Calu3 (cell line): ENCODE measurements at regions not wholly inside any gene's neighbourhood (a gene's known extent, or its start where the extent isn't known, plus 50 kb on each side); places are given as distances from the start of the nearest gene placed in this dataset.

Experiments
- BruUV-seq: library from RNA; stranded (reverse); fragments of 400-500 nt; replicated peaks from 2 replicates; lab custom pipeline; 2021; lab: Mats Ljungman, UMichigan
- CTCF ChIA-PET: fragments of 300-600 bp; sonication (Branson Sonifier 250); formaldehyde crosslinking; loops from one replicate; lab custom pipeline; 2022; ENCODE audit warnings: antibody characterized with exemption; lab: Charles Lee
- DNase-seq: peaks from one replicate; pipeline ENCODE4 v3.0.0; 2022
- H3K27ac Mint-ChIP-seq: one replicate; pipeline ENCODE4 v1.8.0; 2022; ENCODE audit warnings: mixed read lengths; ENCODE audit not compliant: unreplicated experiment
- H3K27me3 Mint-ChIP-seq: one replicate; pipeline ENCODE4 v1.8.0; 2022; ENCODE audit warnings: mixed read lengths; ENCODE audit not compliant: unreplicated experiment
- H3K36me3 Mint-ChIP-seq: one replicate; pipeline ENCODE4 v1.8.0; 2022; ENCODE audit warnings: mild to moderate bottlenecking, moderate library complexity, mixed read lengths; ENCODE audit not compliant: insufficient read depth, unreplicated experiment
- H3K4me1 Mint-ChIP-seq: one replicate; pipeline ENCODE4 v1.8.0; 2022; ENCODE audit warnings: mild to moderate bottlenecking, low read depth, mixed read lengths; ENCODE audit not compliant: unreplicated experiment
- H3K4me3 Mint-ChIP-seq: one replicate; pipeline ENCODE4 v1.8.0; 2022; ENCODE audit warnings: mild to moderate bottlenecking, low read depth, moderate library complexity, mixed read lengths; ENCODE audit not compliant: unreplicated experiment
- H3K9me3 Mint-ChIP-seq: one replicate; pipeline ENCODE4 v1.8.0; 2022; ENCODE audit warnings: low read depth, mixed read lengths; ENCODE audit not compliant: unreplicated experiment
- CTCF ChIP-seq: fragments of 200-600 bp; IDR thresholded peaks from one replicate; pipeline ENCODE4 v1.8.0; 2022; ENCODE audit warnings: antibody characterized with exemption; ENCODE audit not compliant: unreplicated experiment
- intact Hi-C: fragments of 100-400 bp; cut with micrococcal nuclease; formaldehyde crosslinking; loops from one replicate; pipeline ENCODE4 v1.10.0; 2022; ENCODE audit not compliant: unreplicated experiment

DNA sequence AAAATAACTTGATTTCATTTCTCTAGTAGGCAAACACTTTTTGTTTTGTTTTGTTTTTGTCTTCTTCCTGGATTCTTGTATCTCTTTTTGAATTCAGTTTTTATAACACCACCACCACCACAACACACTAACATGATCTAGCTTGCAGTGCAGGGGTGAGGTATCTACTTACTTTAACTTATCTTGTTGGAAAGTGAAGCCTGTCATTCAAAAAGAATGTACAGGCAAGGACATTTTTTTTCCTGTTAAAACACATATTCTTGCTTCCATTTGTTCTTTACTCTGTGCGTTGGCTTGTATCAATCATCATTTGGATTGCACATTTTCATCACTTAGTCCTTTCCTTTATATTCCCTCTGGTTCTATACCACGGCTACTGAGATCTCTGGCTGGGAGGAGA lies 824.2 kb downstream of the PLCL1 start:
- Mint-ChIP-seq H3K4me3 (no peak overlapping the region), H3K9me3 (no peaks in the 10 kb centered on the region), H3K36me3 (no peaks in the 10 kb centered on the region), H3K4me1 (no peaks in the 10 kb centered on the region), H3K27ac (no peak overlapping the region), H3K27me3 (no peaks in the 10 kb centered on the region)
- CTCF ChIA-PET = no interaction called here
- TF ChIP-seq CTCF = no peak
- DNase-seq = no peak
- intact Hi-C loops = no loop called here
- BruUV-seq = no TSS peak

DNA sequence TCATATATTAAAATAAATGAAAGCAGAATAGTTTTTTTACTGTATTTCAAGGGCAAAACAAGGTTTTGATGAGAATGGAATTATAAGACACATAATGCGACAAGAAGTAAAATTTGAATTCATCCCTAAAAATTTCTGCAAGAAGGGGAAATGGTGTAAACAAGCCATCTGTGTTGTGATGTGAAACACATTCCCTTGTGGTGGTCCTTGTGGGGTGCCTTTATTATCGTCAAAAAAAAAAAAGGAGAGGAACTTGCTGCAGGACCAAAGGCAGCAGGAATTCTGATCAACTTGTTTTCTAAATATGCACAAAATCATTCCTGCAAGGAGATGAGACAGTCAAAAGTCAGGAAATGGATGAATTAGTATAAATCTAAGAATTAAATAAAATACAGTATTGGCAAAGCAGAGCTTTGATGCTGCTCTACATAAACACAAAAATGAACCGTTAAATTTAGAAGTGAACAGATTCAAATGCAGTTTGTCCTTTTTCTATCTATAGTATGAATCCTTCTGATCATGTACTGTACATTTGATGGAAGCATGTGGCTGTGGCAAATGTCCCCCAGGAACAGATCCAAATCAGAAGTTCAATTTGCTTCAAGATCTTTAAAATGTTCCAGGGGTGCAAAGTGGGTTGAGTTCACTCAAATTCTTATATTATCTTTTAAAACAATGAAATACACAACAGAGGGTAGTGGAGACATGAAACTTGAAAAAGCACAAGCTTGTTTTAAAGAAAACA lies 818.8 kb downstream of the PLCL1 start:
- Mint-ChIP-seq H3K27ac (no peak overlapping the region), H3K27me3 (no peaks in the 10 kb centered on the region), H3K9me3 (no peaks in the 10 kb centered on the region), H3K4me1 (no peaks in the 10 kb centered on the region), H3K36me3 (no peaks in the 10 kb centered on the region), H3K4me3 (no peak overlapping the region)
- CTCF ChIA-PET = no interaction called here
- no TSS peak for BruUV-seq
- intact Hi-C loops = no loop called here
- no peak for TF ChIP-seq CTCF
- DNase-seq = no peak

- no peaks in the 10 kb centered on the region for H3K9me3 Mint-ChIP-seq
- TF ChIP-seq CTCF = no peak
- peaks cover 22% of the 10 kb centered on the region for H3K4me1 Mint-ChIP-seq
- peak overlapping the region; percentile 11 for H3K27ac Mint-ChIP-seq
- peaks cover 4% of the 10 kb centered on the region for H3K36me3 Mint-ChIP-seq
- no peaks in the 10 kb centered on the region for H3K27me3 Mint-ChIP-seq
- no TSS peak for BruUV-seq
- DNase-seq = no peak
- CTCF ChIA-PET = no interaction called here
- intact Hi-C loops = loop anchor here (10.0 kb wide), 1 partner anchor 301 kb away; no protein-coding TSS in a partner anchor
- peak overlapping the region; percentile 54 for H3K4me3 Mint-ChIP-seq
Observed at GRCh38 chr2:198615972-198616371, 811.6 kb downstream of the PLCL1 start.

GRCh38 chr2:198611201-198611600 lies 806.8 kb downstream of the PLCL1 start:
- no peak for DNase-seq
- intact Hi-C loops = loop anchor here (10.0 kb wide), 1 partner anchor 296 kb away; no protein-coding TSS in a partner anchor
- no TSS peak for BruUV-seq
- Mint-ChIP-seq H3K27me3 (no peaks in the 10 kb centered on the region), H3K4me3 (no peak overlapping the region), H3K36me3 (peaks cover 3% of the 10 kb centered on the region), H3K27ac (no peak overlapping the region), H3K4me1 (peaks cover 15% of the 10 kb centered on the region), H3K9me3 (no peaks in the 10 kb centered on the region)
- TF ChIP-seq CTCF = no peak
- CTCF ChIA-PET = no interaction called here
